GM12878 (cell line): ENCODE measurements at regions not wholly inside any gene's neighbourhood (a gene's known extent, or its start where the extent isn't known, plus 50 kb on each side); places are given as distances from the start of the nearest gene placed in this dataset.

Experiments used
- CHD2 ChIP-seq: IDR thresholded peaks from 2 replicates; pipeline ENCODE4 v1.6.1; 2011; ENCODE audit warnings: low read depth, low read length, improper control_type of control experiment, borderline replicate concordance
- POLR2AphosphoS2 ChIP-seq: IDR thresholded peaks from 2 replicates; pipeline ENCODE4 v1.6.1; 2011; ENCODE audit warnings: low read depth, mild to moderate bottlenecking, low read length, improper control_type of control experiment, moderate library complexity
- SMAD5 ChIP-seq: IDR thresholded peaks from 2 replicates; pipeline ENCODE4 v1.6.1; 2016; ENCODE audit warnings: antibody characterized with exemption, low read depth
- SP1 ChIP-seq: IDR thresholded peaks from one replicate; pipeline ENCODE4 v1.6.1; 2011; ENCODE audit warnings: low read depth, low read length

DNA sequence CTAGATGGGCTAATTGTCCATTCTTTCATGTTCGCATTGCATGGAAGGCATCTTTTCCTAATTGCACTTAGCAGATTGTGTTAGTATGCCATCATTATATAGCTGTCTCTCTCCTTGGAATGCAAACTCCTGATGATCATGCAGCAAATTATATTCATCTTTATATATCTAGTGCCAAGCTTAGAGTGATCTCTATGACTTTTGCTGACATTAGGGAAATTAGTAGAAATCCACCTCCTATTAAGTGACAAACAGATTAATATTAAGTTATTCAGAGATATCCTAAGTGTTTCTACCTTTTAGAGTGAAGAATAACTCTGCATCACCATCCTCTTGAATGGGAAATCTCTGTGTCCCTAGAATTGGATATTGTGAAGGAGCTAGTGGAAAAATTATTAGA is 185.6 kb downstream of the FOXG1 start:
- TF ChIP-seq POLR2AphosphoS2 (no peak), CHD2 (no peak), SP1 (no peak), SMAD5 (no peak)
